D341Med (cell line): ENCODE measurements at regions not wholly inside any gene's neighbourhood (a gene's known extent, or its start where the extent isn't known, plus 50 kb on each side); places are given as distances from the start of the nearest gene placed in this dataset.

Experiments used
- DNase-seq: peaks from one replicate; pipeline ENCODE4 v3.0.0; 2012; ENCODE audit warnings: low spot score

GRCh38 chr2:217086038-217086522 is 226.2 kb upstream of the TNP1 start:
- DNase-seq: no peak

DNA sequence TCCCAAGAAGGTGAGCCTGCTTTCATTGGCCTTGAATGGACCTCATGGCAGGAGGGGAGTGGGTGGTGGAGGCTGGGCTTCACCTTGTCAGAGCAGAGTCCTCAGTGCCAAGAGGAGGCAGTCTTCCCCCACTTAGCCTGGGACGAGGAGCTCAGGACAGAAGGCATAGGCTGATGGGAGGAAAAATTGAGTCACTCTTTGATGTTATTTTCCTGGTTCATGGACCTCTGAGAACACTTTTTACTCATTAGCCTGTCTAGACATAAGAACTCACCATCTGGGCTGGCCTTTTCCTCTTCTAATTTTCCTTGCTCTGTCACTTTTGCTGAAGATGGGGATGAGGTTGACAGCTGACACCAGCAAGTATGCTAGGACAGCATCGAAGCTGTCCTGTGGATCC is 225.7 kb upstream of the TNP1 start:
- no peak for DNase-seq

GRCh38 chr2:217081799-217082198 is 221.9 kb upstream of the TNP1 start:
- no peak for DNase-seq

DNA sequence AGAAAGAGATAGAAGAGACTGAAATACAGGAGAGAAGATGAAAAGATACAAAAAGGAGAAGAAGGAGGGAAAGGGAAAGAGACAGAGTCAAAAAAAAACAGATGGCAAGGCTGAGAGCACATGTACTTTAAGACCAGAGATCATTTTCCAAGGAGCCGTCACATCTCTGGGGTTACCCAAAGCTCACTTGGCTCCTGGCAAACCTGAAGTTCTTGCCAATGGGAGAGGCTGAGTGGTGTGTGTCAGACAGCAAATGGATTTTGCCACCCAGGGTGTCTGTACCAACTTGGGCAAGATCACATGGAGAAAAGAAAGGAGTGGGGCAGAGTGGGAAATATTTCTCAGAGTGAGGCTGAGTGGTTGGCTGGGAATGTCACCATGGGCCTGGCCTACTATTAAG is 219.3 kb upstream of the TNP1 start:
- no peak for DNase-seq

DNA sequence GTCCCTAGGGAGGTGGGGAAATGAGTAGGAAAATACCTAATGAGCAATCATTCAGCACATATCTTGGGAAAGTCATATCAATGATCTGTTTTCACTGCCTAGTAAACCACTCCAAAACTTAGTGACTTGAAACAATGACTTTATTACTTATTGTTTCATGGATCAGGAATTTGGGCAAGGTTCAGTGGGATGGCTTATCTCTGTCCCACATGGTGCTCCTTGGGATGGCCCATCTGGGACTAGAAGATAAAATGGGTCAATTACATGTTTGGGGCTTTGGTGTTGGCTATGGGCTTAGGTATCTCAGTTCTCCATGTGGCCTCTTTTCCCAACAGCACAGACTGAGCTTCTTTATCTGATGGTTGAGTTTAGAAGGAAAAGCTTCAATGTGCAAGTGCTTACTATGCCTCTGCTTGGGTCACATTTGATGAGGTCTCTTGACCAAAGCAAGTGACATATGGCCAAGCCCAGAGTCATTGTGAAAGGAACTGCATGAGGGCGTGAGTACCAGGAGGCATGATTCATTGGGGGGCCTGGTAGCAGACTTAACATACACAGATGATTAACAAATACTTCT is 218.1 kb upstream of the TNP1 start:
- DNase-seq: no peak

DNA sequence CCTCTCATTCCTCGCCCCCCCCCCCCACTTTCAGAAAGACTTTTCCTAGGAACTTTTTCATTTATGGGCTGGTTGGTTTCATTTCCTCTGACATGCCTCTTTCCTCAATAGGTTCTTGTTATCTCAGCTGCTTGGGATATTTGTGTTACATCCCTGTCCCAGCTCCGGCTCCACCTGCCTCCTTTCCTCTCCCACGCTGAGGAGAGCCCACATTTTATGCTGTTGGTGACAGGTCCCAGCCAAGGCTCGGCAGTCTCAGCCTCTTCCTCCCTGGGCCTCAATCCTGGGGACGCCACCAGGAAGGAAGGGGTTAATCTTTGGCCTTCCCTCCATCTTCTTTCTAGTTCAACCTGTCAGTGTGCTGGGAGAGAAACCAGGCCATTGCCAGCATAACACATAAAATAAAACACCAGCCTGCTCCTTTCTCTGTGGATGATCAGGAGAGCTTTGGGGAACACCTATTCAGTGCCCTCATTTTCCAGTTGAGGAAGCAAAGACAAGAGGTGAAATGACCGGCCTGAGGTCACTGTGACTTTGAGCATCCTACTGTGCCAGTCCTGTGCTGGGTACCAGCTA is 216.9 kb upstream of the TNP1 start:
- no peak for DNase-seq

- DNase-seq: no peak
Measured at GRCh38 chr2:217076058-217076435, 216.2 kb upstream of the TNP1 start.

GRCh38 chr2:217075268-217076057 is 215.6 kb upstream of the TNP1 start:
- no peak for DNase-seq

- DNase-seq: no peak
Measured at GRCh38 chr2:217074576-217075255, 214.9 kb upstream of the TNP1 start.

- no peak for DNase-seq
Measured at GRCh38 chr2:217071416-217071815, 211.6 kb upstream of the TNP1 start.

DNA sequence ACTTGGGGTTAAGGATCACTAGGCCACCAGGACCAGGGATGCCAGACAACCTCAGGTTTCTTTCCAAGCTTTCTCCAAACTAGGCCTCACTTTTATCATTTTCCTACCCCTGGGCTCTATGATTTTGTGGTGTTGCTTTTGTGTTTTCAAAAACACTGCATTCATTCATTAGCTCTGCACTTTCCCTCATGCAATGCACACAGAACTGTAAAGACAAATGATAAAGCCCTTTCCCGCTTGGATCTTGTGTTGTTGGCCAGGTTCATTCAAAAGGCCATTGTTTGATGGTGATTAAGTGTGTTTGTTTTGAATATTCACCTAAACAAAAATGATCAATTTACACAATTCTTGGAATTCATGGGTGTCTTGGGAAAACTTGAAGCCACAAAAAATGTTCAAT is 210.7 kb upstream of the TNP1 start:
- DNase-seq: no peak

DNA sequence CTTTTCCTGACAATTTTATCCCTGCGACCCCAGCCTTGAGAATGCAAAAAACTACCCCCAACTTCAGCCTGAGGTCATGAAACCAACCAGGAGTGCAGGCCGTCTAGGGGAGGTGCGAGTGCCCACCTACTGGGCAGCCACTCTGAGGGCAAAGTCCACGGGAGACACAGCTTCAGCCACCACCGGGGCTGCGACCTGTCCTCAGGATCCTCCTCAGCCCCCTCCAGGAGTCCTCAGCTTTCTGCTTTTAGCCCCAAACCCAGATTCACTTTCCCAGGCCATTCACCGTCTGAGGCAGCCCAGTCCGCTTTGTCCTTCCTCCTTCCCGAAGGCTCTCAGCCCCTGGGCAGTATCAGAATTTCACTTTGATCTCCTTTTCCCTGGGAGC is 210.2 kb upstream of the TNP1 start:
- DNase-seq: no peak

GRCh38 chr2:217069263-217070042 is 209.6 kb upstream of the TNP1 start:
- DNase-seq: no peak

GRCh38 chr2:217068677-217069250 is 208.9 kb upstream of the TNP1 start:
- no peak for DNase-seq

GRCh38 chr2:217067787-217068186 is 207.9 kb upstream of the TNP1 start:
- no peak for DNase-seq

- DNase-seq: no peak
Measured at GRCh38 chr2:217066510-217067270, 206.8 kb upstream of the TNP1 start.

- no peak for DNase-seq
Measured at GRCh38 chr2:217065695-217066405, 206.0 kb upstream of the TNP1 start.

DNA sequence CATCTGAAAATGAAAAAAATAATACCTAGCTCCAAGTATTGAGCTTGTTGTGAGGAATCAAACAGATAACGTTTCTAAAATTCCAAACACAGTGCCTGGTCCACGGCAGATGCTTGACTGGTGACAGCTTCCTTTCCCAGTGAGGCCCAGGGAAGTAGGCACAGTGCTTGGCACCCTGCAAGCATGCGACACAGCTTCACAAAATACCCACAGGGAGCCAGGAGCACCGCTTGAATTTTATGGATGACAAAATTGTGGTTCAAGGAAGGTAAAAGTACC is 205.1 kb upstream of the TNP1 start:
- DNase-seq: no peak

- no peak for DNase-seq
Measured at GRCh38 chr2:217064234-217065011, 204.6 kb upstream of the TNP1 start.

DNA sequence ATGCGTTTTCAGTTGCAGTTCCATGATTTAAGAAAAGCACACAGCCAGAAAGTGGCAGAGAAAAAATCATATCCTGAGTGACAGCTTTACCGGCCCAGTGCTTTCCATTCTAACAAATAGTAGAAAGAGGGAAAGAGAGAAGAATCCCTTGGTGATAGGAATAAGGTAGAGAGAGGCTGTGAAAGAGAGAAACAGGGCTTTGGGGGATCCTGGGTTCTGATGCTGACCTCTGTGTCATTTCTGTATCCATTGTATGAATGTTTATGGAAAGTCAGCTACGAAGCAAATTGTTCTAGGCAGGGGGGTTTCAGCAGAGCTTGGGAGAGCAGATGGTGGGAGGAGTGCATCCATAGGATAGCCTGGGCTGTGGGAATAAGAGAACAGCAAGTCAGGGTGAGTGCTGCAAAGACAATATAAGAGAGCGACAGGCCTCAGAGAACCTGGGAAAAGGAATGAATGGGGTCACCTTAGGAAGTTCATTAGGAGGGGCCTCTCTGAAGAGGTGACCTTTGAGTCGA is 203.4 kb upstream of the TNP1 start:
- DNase-seq: no peak
